OCI-LY3 (cell line): ENCODE measurements at regions not wholly inside any gene's neighbourhood (a gene's known extent, or its start where the extent isn't known, plus 50 kb on each side); places are given as distances from the start of the nearest gene placed in this dataset.
A peak's percentile ranks its signal among the peaks of the same experiment; 100 is the strongest.

Experiments
- H2AFZ ChIP-seq: fragments of 200-600, 300-600 bp; shearing (Covaris generic); 2 replicates; pipeline ENCODE4 v1.6.0; 2014; ENCODE audit warnings: antibody characterized with exemption, low read depth, low read length
- H3K27ac ChIP-seq: fragments of 200-600, 300-600 bp; sonication (generic); 2 replicates; pipeline ENCODE4 v1.5.1; 2014; ENCODE audit warnings: mild to moderate bottlenecking, low read length, moderate library complexity, mixed read lengths
- H3K27me3 ChIP-seq: fragments of 200-600, 300-600 bp; sonication (generic); 2 replicates; pipeline ENCODE4 v1.6.1; 2014; ENCODE audit warnings: low read depth, low read length, mixed read lengths
- H3K36me3 ChIP-seq: fragments of 200-600, 300-600 bp; sonication (generic); replicated peaks from 2 replicates; pipeline ENCODE3; 2014; ENCODE audit warnings: low read depth, low read length, mixed read lengths
- H3K4me1 ChIP-seq: fragments of 300-600, 200-600 bp; sonication (generic); 2 replicates; pipeline ENCODE4 v1.6.1; 2014; ENCODE audit warnings: low read length, mixed read lengths
- H3K4me2 ChIP-seq: fragments of 200-600, 300-600 bp; sonication (generic); 2 replicates; pipeline ENCODE4 v1.6.1; 2014; ENCODE audit warnings: low read length, mixed read lengths
- H3K4me3 ChIP-seq: fragments of 300-600, 200-600 bp; sonication (generic); 2 replicates; pipeline ENCODE4 v1.5.1; 2014; ENCODE audit warnings: antibody characterized with exemption, mild to moderate bottlenecking, low read length, moderate library complexity
- H3K79me2 ChIP-seq: fragments of 300-600, 200-600 bp; shearing (Covaris generic); 2 replicates; pipeline ENCODE4 v1.6.1; 2014; ENCODE audit warnings: mild to moderate bottlenecking, low read length, mixed read lengths
- H3K9ac ChIP-seq: fragments of 300-600, 200-600 bp; shearing (Covaris generic); 2 replicates; pipeline ENCODE4 v1.6.0; 2014; ENCODE audit warnings: mild to moderate bottlenecking, low read length, moderate library complexity
- H3K9me3 ChIP-seq: fragments of 200-600, 300-600 bp; shearing (Covaris generic); 2 replicates; pipeline ENCODE4 v1.6.1; 2014; ENCODE audit warnings: low read length, mixed read lengths; ENCODE audit not compliant: insufficient read depth
- H4K20me1 ChIP-seq: fragments of 200-600, 300-600 bp; sonication (generic); 2 replicates; pipeline ENCODE4 v1.6.1; 2016; ENCODE audit warnings: low read length, mixed read lengths; ENCODE audit not compliant: insufficient read depth
- EZH2phosphoT487 ChIP-seq: fragments of 200-600 bp; shearing (Covaris generic); IDR thresholded peaks from 2 replicates; pipeline ENCODE4 v1.6.1; 2018; ENCODE audit warnings: antibody characterized with exemption, mixed run types, low read depth
- TF ChIP-seq, protein P1 (sequence below): fragments of 200-600, 300-600 bp; sonication (generic); IDR thresholded peaks from 2 replicates; pipeline ENCODE4 v1.5.1; 2014; ENCODE audit warnings: antibody characterized with exemption, low read length, low read depth

DNA sequence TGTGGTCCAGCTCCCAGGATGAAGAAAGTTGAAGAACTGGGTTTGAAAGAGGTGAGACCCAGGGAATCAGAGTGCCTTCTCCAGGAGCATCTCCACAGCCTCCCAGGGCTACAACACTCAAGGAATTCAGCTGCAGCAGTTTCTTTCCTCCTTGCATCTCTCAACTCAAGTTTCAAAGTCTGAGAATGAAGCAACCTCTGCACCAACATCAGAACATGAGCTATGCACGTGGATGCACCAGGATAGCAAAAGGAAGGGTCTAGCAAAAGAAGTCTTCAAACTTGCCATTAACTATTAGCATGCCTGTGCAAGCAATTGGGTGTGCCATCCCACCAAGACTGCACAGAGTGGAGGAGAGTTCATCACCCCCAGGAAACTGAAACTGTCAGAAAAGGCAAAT, 193.9 kb downstream of the OTOR start:
- Histone ChIP-seq H3K27me3 (peaks cover 12% of the 10 kb centered on the region; the same call in 1 of the 2 replicates), H3K4me3 (no peak overlapping the region), H3K4me1 (peaks cover 10% of the 10 kb centered on the region), H4K20me1 (no peaks in the 10 kb centered on the region), H3K9ac (no peak overlapping the region), H3K36me3 (no peaks in the 10 kb centered on the region), H3K27ac (no peak overlapping the region), H3K79me2 (no peaks in the 10 kb centered on the region), H2AFZ (no peak overlapping the region), H3K9me3 (no peaks in the 10 kb centered on the region), H3K4me2 (no peak overlapping the region)
- no peak for TF ChIP-seq EZH2phosphoT487
- TF ChIP-seq, protein P1, sequence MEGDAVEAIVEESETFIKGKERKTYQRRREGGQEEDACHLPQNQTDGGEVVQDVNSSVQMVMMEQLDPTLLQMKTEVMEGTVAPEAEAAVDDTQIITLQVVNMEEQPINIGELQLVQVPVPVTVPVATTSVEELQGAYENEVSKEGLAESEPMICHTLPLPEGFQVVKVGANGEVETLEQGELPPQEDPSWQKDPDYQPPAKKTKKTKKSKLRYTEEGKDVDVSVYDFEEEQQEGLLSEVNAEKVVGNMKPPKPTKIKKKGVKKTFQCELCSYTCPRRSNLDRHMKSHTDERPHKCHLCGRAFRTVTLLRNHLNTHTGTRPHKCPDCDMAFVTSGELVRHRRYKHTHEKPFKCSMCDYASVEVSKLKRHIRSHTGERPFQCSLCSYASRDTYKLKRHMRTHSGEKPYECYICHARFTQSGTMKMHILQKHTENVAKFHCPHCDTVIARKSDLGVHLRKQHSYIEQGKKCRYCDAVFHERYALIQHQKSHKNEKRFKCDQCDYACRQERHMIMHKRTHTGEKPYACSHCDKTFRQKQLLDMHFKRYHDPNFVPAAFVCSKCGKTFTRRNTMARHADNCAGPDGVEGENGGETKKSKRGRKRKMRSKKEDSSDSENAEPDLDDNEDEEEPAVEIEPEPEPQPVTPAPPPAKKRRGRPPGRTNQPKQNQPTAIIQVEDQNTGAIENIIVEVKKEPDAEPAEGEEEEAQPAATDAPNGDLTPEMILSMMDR = no peak

DNA sequence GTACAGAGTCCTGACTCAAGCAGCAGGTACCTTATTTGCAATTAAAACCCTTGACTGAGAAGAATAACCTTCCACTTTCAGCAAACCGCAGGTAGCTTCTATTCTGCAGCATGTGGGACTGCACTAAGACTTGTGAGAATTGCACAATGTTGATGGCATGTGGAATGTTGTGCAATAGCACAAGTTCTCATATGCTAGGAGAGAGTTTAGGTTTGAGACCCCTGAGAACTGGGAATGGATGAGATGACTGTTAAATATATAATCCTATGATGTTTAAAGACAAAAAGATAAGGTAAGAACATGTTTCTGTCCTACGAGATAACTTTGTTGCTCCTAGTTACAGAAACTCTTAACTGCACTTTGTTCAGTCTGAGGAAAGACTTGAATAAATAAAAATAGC, 194.6 kb downstream of the OTOR start:
- TF ChIP-seq, protein P1 = no peak
- no peak for TF ChIP-seq EZH2phosphoT487
- Histone ChIP-seq H3K9ac (no peak overlapping the region), H3K27ac (no peak overlapping the region), H4K20me1 (no peaks in the 10 kb centered on the region), H3K79me2 (no peaks in the 10 kb centered on the region), H3K4me1 (peaks cover 10% of the 10 kb centered on the region), H3K4me2 (no peak overlapping the region), H3K4me3 (no peak overlapping the region), H3K36me3 (no peaks in the 10 kb centered on the region), H2AFZ (no peak overlapping the region), H3K9me3 (no peaks in the 10 kb centered on the region), H3K27me3 (peaks cover 12% of the 10 kb centered on the region; the same call in 1 of the 2 replicates)

DNA sequence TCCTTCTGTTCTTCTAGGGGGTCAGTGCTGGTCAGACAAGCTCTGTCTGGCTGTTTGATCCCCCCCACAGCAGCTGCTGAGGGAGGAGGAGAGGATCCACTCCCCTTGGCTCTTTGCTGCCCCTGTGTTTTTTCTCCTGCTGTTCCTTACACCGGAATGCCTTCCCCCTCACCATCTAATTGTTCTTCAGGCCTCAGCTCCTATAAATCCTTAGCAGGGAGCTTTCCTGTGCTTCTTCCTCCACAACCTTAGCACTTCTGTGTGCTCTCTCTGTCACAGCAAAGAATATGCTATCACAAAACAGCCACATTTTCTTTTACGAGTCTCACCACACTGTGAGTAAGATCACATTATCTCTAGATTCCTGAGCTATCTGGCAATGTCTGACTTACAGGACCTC, 196.6 kb downstream of the OTOR start:
- Histone ChIP-seq H3K79me2 (no peaks in the 10 kb centered on the region), H3K4me1 (peaks cover 10% of the 10 kb centered on the region), H3K4me3 (no peak overlapping the region), H3K27me3 (peaks cover 20% of the 10 kb centered on the region; the same call in 1 of the 2 replicates), H3K9me3 (no peaks in the 10 kb centered on the region; the same call in 1 of the 2 replicates), H3K27ac (no peak overlapping the region), H3K36me3 (no peaks in the 10 kb centered on the region), H3K4me2 (peak overlapping the region; percentile 45; the same call in 1 of the 2 replicates), H2AFZ (no peak overlapping the region), H3K9ac (no peak overlapping the region), H4K20me1 (no peaks in the 10 kb centered on the region)
- no peak for TF ChIP-seq EZH2phosphoT487
- TF ChIP-seq, protein P1 = no peak

DNA sequence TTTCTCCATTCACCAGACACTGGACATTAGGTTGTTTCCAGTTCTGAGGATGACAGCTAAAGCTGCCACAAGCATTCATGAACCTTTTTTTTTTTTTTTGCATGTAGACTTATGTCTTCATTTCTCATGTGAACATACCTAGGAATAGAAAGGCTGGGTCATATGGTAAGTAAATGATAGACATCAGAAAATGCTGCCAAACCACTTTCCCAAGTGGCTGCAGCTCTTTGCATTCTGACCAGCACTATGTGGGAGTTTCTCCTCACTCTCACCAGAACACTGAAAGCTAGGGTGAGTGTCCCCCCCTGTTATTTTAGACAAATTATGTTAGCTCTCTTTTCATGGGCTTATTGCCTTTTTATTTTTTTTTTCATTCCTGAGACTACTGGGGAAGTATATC, 197.5 kb downstream of the OTOR start:
- no peak overlapping the region for H2AFZ ChIP-seq
- peaks cover 10% of the 10 kb centered on the region for H3K4me1 ChIP-seq
- no peaks in the 10 kb centered on the region for H3K79me2 ChIP-seq
- H3K9ac ChIP-seq = no peak overlapping the region
- H3K36me3 ChIP-seq = no peaks in the 10 kb centered on the region
- H3K27ac ChIP-seq = no peak overlapping the region
- H3K9me3 ChIP-seq = no peaks in the 10 kb centered on the region; the same call in 1 of the 2 replicates
- H3K4me2 ChIP-seq = no peak overlapping the region
- no peak for TF ChIP-seq EZH2phosphoT487
- TF ChIP-seq, protein P1 = no peak
- no peak overlapping the region for H3K4me3 ChIP-seq
- peaks cover 18% of the 10 kb centered on the region; the same call in 1 of the 2 replicates for H3K27me3 ChIP-seq
- H4K20me1 ChIP-seq = no peaks in the 10 kb centered on the region
